K562 (cell line): ENCODE measurements at regions not wholly inside any gene's neighbourhood (a gene's known extent, or its start where the extent isn't known, plus 50 kb on each side); places are given as distances from the start of the nearest gene placed in this dataset.
A peak's percentile ranks its signal among the peaks of the same experiment; 100 is the strongest.

Experiments
- ATAC-seq: fragments of 200-7000 bp; cut with Tn5 transposase; 3 replicates; pipeline ENCODE4 v1.9.1; 2020; ENCODE audit warnings: moderate library complexity
- BruUV-seq: library from RNA; stranded (reverse); fragments of 400-500 nt; replicated peaks from 2 replicates; lab custom pipeline; 2021; lab: Mats Ljungman, UMichigan
- CTCF ChIA-PET: fragments of 300-600 bp; formaldehyde crosslinking; extraction: SDS; loops from one replicate; lab custom pipeline; 2021; ENCODE audit warnings: low intra/inter-chr PET ratio; lab: Yijun Ruan, JAX
- POLR2A ChIA-PET: fragments of 300-600, 350-650 bp; sonication (Branson Sonifier 250); formaldehyde crosslinking; extraction: SDS; loops from one replicate; lab custom pipeline; 2021; ENCODE audit warnings: antibody characterized with exemption, inconsistent platforms; lab: Yijun Ruan, JAX
- DNase-seq, 4 experiments: peaks; one replicate each; pipeline versions ENCODE4 v3.0.0 to v3.0.0-alpha.2; 2011 to 2018; ENCODE audit warnings: low spot score in 3 of 4, mixed read lengths in 3 of 4; ENCODE audit errors: extremely low read depth in 1 of 4
- FAIRE-seq: peaks from 2 replicates; lab custom pipeline; 2011; peaks lifted over from hg19 to GRCh38; lab: Jason Lieb, UNC
- H2AFZ ChIP-seq: 2 replicates; pipeline ENCODE4 v1.6.0; 2011; ENCODE audit warnings: low read depth, low read length, control low read depth, inconsistent platforms
- H3K27ac ChIP-seq: fragments of 200-600 bp; 3 replicates; pipeline ENCODE4 v1.8.0; 2011; ENCODE audit warnings: low read depth, mild to moderate bottlenecking, control low read depth, inconsistent platforms, low read length, moderate library complexity, mixed read lengths; ENCODE audit errors: extremely low read depth
- H3K27me3 ChIP-seq, 2 experiments: fragments of 300-600 bp in 1 of 2; 2 replicates in 1 of 2; 3 replicates in 1 of 2; pipeline versions ENCODE4 v1.6.0 to v1.8.0; 2011; ENCODE audit warnings: inconsistent platforms in 2 of 2, low read length in 2 of 2, mild to moderate bottlenecking in 1 of 2, mixed read lengths in 1 of 2, moderate library complexity in 1 of 2; ENCODE audit not compliant: control insufficient read depth in 2 of 2, insufficient read depth in 2 of 2
- H3K36me3 ChIP-seq: fragments of 300-600 bp; 3 replicates; pipeline ENCODE4 v1.8.0; 2011; ENCODE audit warnings: mild to moderate bottlenecking, low read length, inconsistent platforms; ENCODE audit not compliant: control insufficient read depth, insufficient read depth
- H3K4me1 ChIP-seq, 2 experiments: fragments of 200-600 bp in 1 of 2; replicated peaks in 1 of 2; 2 replicates in 1 of 2; 3 replicates in 1 of 2; pipeline versions ENCODE4 v1.5.1 to v1.8.0; 2011; ENCODE audit warnings: inconsistent platforms in 2 of 2, low read length in 2 of 2, mild to moderate bottlenecking in 1 of 2, mixed read lengths in 1 of 2, moderate library complexity in 1 of 2; ENCODE audit not compliant: control insufficient read depth in 2 of 2, insufficient read depth in 2 of 2
- H3K4me2 ChIP-seq: 2 replicates; pipeline ENCODE4 v1.6.1; 2011; ENCODE audit warnings: low read length, control low read depth, inconsistent platforms, mixed read lengths; ENCODE audit not compliant: insufficient read depth
- H3K4me3 ChIP-seq: fragments of 200-600 bp; sonication (generic), shearing (Covaris generic); 2 replicates; pipeline ENCODE4 v1.5.1; 2016; ENCODE audit warnings: control low read depth, inconsistent platforms
- H3K79me2 ChIP-seq: fragments of 200-600 bp; 3 replicates; pipeline ENCODE4 v1.8.0; 2011; ENCODE audit warnings: low read length, inconsistent platforms; ENCODE audit not compliant: control insufficient read depth, insufficient read depth
- H3K9ac ChIP-seq, 2 experiments: 2 replicates each; pipeline versions ENCODE4 v1.6.0 to v1.6.1; 2011; ENCODE audit warnings: low read depth in 2 of 2, low read length in 2 of 2, control low read depth in 1 of 2, inconsistent platforms in 1 of 2, mild to moderate bottlenecking in 1 of 2, mixed read lengths in 1 of 2; ENCODE audit not compliant: insufficient read depth in 1 of 2
- H3K9me1 ChIP-seq: one replicate; pipeline ENCODE4 v1.6.0; 2011; ENCODE audit warnings: inconsistent platforms, mild to moderate bottlenecking, low read length, moderate library complexity; ENCODE audit not compliant: control insufficient read depth, insufficient read depth
- H3K9me3 ChIP-seq: replicated peaks from 2 replicates; pipeline ENCODE4 v1.5.1; 2011; ENCODE audit warnings: low read depth, low read length, inconsistent platforms; ENCODE audit not compliant: control insufficient read depth, insufficient read depth
- H4K20me1 ChIP-seq: replicated peaks from 2 replicates; pipeline ENCODE4 v1.6.1; 2011; ENCODE audit warnings: low read length, inconsistent platforms, mixed read lengths; ENCODE audit not compliant: control insufficient read depth, insufficient read depth
- ATF1 ChIP-seq, 2 experiments: fragments of 450-650 bp in 1 of 2; IDR thresholded peaks; 2 replicates each; pipeline ENCODE4 v1.6.1; 2016; ENCODE audit warnings: missing compliant biosample characterization in 1 of 2, missing genetic modification characterization in 1 of 2
- ATF3 ChIP-seq, 2 experiments: fragments of 450-650 bp in 1 of 2; sonication (generic) in 1 of 2; formaldehyde crosslinking in 1 of 2; IDR thresholded peaks in 1 of 2; conservative IDR thresholded peaks in 1 of 2; 2 replicates each; pipeline versions ENCODE4 v1.6.1 to v1.8.1; 2016 to 2023; ENCODE audit warnings: mild to moderate bottlenecking in 2 of 2, moderate library complexity in 2 of 2, inconsistent platforms in 1 of 2, missing genetic modification reagents in 1 of 2
- CREM ChIP-seq: IDR thresholded peaks from 2 replicates; pipeline ENCODE4 v1.6.1; 2014; ENCODE audit warnings: antibody characterized with exemption, low read depth
- E2F6 ChIP-seq, 2 experiments: IDR thresholded peaks; 2 replicates each; pipeline ENCODE4 v1.6.1; 2011; ENCODE audit warnings: borderline replicate concordance in 1 of 2, control low read depth in 1 of 2, low read depth in 1 of 2, low read length in 1 of 2, mild to moderate bottlenecking in 1 of 2, mixed read lengths in 1 of 2, moderate library complexity in 1 of 2; ENCODE audit not compliant: insufficient read depth in 1 of 2, insufficient read length in 1 of 2, poor library complexity in 1 of 2, severe bottlenecking in 1 of 2; ENCODE audit errors: extremely low read depth in 1 of 2
- MTA1 ChIP-seq: fragments of 450-650 bp; IDR thresholded peaks from 2 replicates; pipeline ENCODE4 v1.6.1; 2017; ENCODE audit warnings: borderline replicate concordance
- NCOA4 ChIP-seq: fragments of 450-650 bp; IDR thresholded peaks from 2 replicates; pipeline ENCODE4 v1.6.1; 2018; ENCODE audit warnings: mild to moderate bottlenecking; ENCODE audit not compliant: partially characterized antibody
- NUFIP1 ChIP-seq: fragments of 450-650 bp; IDR thresholded peaks from 2 replicates; pipeline ENCODE4 v1.6.1; 2018; ENCODE audit not compliant: partially characterized antibody
- RCOR1 ChIP-seq, 2 experiments: IDR thresholded peaks; 2 replicates each; pipeline ENCODE4 v1.6.1; 2012; ENCODE audit warnings: low read depth in 2 of 2, low read length in 2 of 2, borderline replicate concordance in 1 of 2, improper control_type of control experiment in 1 of 2
- STAT5A ChIP-seq: IDR thresholded peaks from 2 replicates; pipeline ENCODE4 v1.6.1; 2012; ENCODE audit warnings: low read length, inconsistent platforms, borderline replicate concordance
- STAT6 ChIP-seq: sonication (generic); formaldehyde crosslinking; IDR thresholded peaks from 2 replicates; pipeline ENCODE4 v1.8.1; 2023; ENCODE audit warnings: mild to moderate bottlenecking, missing genetic modification reagents
- XRCC3 ChIP-seq: fragments of 450-650 bp; IDR thresholded peaks from 2 replicates; pipeline ENCODE4 v1.6.1; 2017; ENCODE audit warnings: mild to moderate bottlenecking, moderate library complexity
- WGBS: fragments of 100-300 bp; shearing (Covaris generic); methylation state at CpG from one replicate; pipeline ENCODE4 v1.1.6; 2016; ENCODE audit warnings: low coverage, mixed read lengths; ENCODE audit not compliant: insufficient coverage; ENCODE audit errors: missing lambda C conversion rate; 5-methylcytosine and 5-hydroxymethylcytosine counted together
- in situ Hi-C: fragments of 300-500 bp; cut with MboI; formaldehyde crosslinking; loops from 4 replicates; pipeline ENCODE4 v1.15.0; 2018; ENCODE audit warnings: inconsistent platforms, mixed read lengths
- intact Hi-C: fragments of 100-400 bp; cut with micrococcal nuclease; formaldehyde crosslinking; loops from 2 replicates; pipeline ENCODE4 v1.14.2; 2022

GRCh38 chr11:93933230-93933629 is 82.8 kb upstream of the VSTM5 start:
- TF ChIP-seq ATF1 (CRISPR knock-in tag; IDR thresholded peaks at IDR 0.05) (no peak), ATF1 (tag; IDR thresholded peaks at IDR 0.05) (peak; percentile 39; the same call in 1 of the 2 replicates), STAT5A (no peak), CREM (peak; percentile 59)

GRCh38 chr11:93935826-93936225 is 85.3 kb upstream of the HEPHL1 start:
- H3K9ac ChIP-seq = no peak overlapping the region
- no peaks in the 10 kb centered on the region for H4K20me1 ChIP-seq
- POLR2A ChIA-PET = no interaction called here
- in situ Hi-C loops = no loop called here
- no peak overlapping the region for H3K4me3 ChIP-seq
- no peaks in the 10 kb centered on the region for H3K9me3 ChIP-seq
- no peaks in the 10 kb centered on the region for H3K9me1 ChIP-seq
- H2AFZ ChIP-seq = no peak overlapping the region
- no peak overlapping the region for H3K27ac ChIP-seq
- H3K4me2 ChIP-seq = no peak overlapping the region
- H3K36me3 ChIP-seq = no peaks in the 10 kb centered on the region
- no peaks in the 10 kb centered on the region for H3K79me2 ChIP-seq
- FAIRE-seq (no peak), ATAC-seq (no peak), DNase-seq (no peak)
- WGBS = 3% methylated on average over 5 of the region's 5 CpGs
- BruUV-seq = no TSS peak
- CTCF ChIA-PET = no interaction called here
- intact Hi-C loops = no loop called here
- no peaks in the 10 kb centered on the region for H3K4me1 ChIP-seq
- H3K27me3 ChIP-seq = peaks cover 3 to 5% of the 10 kb centered on the region in 2 experiments; a peak in 3 of 5 replicates
- TF ChIP-seq MTA1 = no peak
- no peak for TF ChIP-seq NCOA4
- no peak for TF ChIP-seq ATF3 (IDR thresholded peaks at IDR 0.05)
- TF ChIP-seq ATF3 (CRISPR knock-in tag; conservative IDR thresholded peaks at IDR 0.05) = no peak
- TF ChIP-seq E2F6 (IDR thresholded peaks at IDR 0.05; ENCODE audit: borderline replicate concordance in 1 of 2, extremely low read depth in 1 of 2, insufficient read depth in 1 of 2, insufficient read length in 1 of 2, low read depth in 1 of 2, low read length in 1 of 2, poor library complexity in 1 of 2, severe bottlenecking in 1 of 2) = no peak
- TF ChIP-seq NUFIP1 = no peak
- no peak for TF ChIP-seq STAT6
- no peak for TF ChIP-seq RCOR1 (IDR thresholded peaks at IDR 0.05; ENCODE audit: borderline replicate concordance in 1 of 2, low read depth in 2 of 2, low read length in 2 of 2)
- TF ChIP-seq XRCC3 = no peak

More at GRCh38 chr11:93933230-93933629, 82.8 kb upstream of the VSTM5 start:
- peaks cover 0 to 3% of the 10 kb centered on the region in 2 experiments; a peak in 3 of 5 replicates for H3K27me3 ChIP-seq
- no peak overlapping the region for H3K27ac ChIP-seq
- FAIRE-seq (no peak), ATAC-seq (no peak), DNase-seq (peak in 1 of 4 experiments; percentile 3)
- H3K79me2 ChIP-seq = no peaks in the 10 kb centered on the region
- BruUV-seq = no TSS peak
- no peaks in the 10 kb centered on the region for H3K36me3 ChIP-seq
- ChIA-PET POLR2A (no interaction called here), CTCF (no interaction called here)
- H3K4me1 ChIP-seq = no peaks in the 10 kb centered on the region
- no peaks in the 10 kb centered on the region for H3K9me1 ChIP-seq
- no peaks in the 10 kb centered on the region for H4K20me1 ChIP-seq
- intact Hi-C loops (no loop called here), in situ Hi-C loops (no loop called here)
- no peaks in the 10 kb centered on the region for H3K9me3 ChIP-seq
- no peak overlapping the region for H3K4me3 ChIP-seq
- H3K4me2 ChIP-seq = no peak overlapping the region
- no peak overlapping the region for H2AFZ ChIP-seq
- WGBS = 3% methylated on average over 3 of the region's 3 CpGs
- H3K9ac ChIP-seq = no peak overlapping the region
